GM19324 (cell line): ENCODE measurements at regions not wholly inside any gene's neighbourhood (a gene's known extent, or its start where the extent isn't known, plus 50 kb on each side); places are given as distances from the start of the nearest gene placed in this dataset.
"Not testable (repeated sequence)": the region's sequence is repeated elsewhere in the genome, so short reads cannot be mapped to it uniquely, and the experiment has no call there.

Source experiments
- ATAC-seq: cut with Tn5 transposase; IDR thresholded peaks from one replicate; pipeline ENCODE4 v1.9.1; 2021; ENCODE audit warnings: mild to moderate bottlenecking, moderate library complexity; ENCODE audit not compliant: unreplicated experiment, low FRiP score

DNA sequence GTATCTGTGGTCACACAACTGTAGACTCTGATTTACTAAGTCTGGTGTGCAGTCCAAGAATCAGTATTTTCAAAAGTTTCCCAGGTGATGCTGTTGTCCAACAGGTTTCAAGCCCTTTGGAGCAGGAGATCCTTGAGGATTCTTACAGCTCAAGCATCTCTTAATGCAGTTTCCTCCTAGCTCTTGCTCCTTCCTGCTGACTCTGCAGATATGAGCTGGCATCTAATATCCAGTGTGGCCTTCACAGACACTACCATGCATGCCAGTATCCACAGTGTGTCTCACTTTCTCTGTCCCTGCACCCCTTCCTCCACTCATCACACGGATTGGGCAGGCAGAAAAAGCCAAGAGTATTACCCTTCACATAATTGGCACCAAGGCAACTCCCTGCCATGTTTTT lies 182.2 kb upstream of the TNC start:
- ATAC-seq = no peak

DNA sequence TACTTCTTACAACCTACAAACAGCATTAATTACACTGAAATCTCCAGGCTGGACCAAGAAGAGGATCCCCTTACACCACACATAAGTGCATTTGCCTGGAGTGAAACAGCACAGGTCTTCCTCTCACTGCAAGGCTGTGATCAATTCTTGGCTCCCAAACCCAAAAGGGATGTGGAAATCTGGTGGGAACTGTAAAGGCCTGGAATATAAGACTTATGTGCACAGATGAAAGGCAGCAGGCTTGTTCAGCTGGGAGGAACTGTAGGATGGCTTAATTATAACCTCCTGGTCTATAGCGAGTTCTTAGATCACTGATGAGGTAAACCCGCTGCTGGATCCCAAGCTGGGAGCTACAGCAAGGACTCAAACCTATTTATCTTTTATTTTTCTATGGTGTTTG lies 182.9 kb upstream of the TNC start:
- no peak for ATAC-seq

DNA sequence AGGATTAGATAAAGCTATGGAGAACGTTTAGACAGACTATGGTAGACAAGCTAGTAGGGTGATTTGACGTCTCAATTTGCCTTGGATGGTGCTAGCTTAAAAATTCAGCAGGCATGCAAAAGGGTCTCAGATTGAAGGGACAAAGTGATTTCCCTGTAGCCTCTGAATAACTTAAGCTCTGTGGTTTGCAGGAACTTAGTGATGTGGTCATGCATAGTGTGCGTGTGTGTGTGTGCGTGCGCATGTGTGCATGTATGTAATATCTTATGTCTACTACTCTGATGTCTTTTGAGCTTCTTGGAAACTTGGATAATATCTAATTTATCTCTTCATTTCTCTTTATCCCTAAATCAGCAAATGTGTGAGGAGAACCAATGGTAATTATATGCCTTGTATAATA lies 183.6 kb upstream of the TNC start:
- no peak for ATAC-seq

DNA sequence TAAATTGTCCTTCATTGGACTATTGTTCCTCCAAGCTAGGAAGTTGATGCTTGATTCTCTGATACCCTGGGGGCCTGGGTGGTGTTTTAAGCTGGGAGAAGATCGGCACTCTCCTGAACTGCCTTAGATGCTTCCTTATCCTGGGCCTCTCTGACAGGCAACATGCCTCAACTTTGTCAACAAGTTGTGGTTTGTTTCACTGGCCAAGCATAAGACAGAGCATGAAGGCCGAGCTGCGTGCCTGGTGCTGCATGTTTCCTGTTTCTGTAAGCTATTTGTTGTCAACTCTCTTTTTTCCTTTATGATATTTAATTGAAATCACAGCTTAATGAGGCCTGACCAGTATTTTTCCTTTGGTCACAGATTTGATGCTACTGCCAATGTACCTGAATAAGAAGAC lies 187.6 kb upstream of the TNC start:
- no peak for ATAC-seq

DNA sequence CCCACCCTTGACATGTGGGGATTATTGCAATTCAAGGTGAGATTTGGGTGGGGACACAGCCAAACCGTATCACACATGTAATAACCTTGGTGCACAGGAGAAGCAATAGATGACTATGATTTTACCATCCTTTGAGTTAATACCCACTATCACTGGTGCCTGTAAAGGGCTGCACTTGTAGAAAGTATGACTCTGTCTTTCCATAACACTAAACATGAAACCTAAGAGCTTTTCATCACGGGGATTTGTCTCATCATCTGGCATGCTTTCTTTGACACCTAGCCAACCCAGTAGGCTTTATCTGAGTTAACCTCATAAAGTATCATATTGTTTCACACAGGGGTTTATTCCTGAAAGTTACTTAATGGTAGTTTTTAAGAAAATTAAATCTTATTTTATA lies 188.9 kb upstream of the TNC start:
- no peak for ATAC-seq

DNA sequence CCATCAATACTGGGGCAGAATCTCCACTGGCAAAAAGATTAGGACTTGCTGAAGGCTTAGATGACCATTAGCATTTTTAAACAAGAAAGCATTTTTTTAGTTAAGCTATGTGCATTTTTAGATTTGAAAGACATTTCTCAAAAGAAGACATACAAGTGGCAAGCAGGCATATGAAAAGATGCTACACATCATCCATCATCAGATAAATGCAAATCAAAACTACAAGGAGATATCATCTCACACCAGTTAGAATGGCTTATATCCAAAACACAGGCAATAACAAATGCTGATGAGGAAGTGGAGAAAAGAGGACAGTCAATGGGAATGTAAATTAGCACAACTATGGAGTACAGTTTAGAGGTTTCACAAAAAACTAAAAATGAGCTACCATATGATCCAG lies 195.6 kb upstream of the TNC start:
- no peak for ATAC-seq

DNA sequence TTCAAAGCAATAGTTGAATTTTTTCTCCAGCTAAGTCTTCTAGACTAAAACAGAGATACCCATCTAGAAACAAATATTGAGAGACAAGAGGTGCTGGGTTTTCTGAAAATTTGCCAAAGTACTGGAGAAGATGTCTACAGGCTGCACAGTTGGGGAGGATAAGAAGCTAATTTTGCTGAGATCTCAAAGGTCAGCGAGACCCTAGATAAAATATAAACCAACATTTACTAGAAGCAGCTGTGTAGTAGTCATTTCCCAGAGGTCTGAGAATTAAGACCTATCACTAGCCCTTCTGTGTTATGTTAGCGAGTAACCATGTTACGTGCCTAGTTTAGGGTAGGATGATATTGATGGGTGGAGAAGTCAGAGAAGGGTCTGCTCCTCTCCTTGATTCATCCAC lies 208.5 kb upstream of the TNC start:
- ATAC-seq = no peak

DNA sequence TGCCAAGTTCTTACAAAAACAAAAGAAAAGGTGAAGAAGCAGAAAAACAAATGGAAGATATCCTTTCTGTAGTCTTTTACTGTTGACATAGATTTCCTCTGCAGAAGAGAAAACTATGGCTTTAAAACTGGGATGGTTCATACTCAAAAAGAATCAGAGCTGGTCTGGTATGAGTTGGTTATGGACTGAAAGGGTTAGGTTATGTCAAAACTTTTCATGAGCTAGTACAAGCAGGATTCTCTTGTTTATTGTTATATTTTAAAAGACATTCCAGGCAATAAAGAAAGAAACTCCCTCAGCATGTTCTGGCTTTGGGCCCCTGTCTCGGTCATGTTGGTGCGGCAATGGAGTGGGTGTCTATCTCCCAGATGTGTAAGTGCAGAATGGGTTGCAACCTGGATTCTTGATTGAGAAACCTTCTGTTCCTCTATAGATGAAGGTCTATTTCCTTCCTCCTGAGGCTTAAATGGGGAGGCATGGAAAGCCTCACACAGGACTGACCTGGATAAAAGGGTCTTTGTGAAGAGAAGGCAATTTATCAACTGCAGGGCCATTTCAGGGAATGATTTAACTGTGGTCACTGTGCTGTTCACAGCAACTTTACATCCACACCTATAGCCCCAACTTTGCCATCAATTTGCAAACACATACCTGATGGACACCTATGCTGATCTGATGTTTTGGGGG lies 209.6 kb upstream of the TNC start:
- ATAC-seq = no peak

DNA sequence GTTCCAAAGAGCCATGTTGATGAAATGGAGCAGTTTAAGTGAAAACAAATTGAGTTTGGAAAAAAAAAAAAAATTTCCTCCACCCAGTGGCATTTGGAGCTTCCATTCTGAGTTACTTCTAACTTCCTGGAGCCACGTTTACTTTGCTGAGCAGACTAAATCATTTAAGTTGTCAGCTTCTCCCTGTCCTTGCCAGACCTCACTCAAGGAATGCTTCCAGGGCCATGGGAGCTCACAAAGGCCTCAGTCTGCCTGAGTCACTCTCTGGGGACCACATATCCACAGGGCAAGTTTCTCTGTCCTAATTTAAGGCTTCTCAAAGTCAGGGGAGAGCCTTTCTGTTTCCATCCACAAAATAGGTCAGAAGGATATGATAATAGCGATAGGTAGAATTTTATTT lies 210.3 kb upstream of the TNC start:
- no peak for ATAC-seq

DNA sequence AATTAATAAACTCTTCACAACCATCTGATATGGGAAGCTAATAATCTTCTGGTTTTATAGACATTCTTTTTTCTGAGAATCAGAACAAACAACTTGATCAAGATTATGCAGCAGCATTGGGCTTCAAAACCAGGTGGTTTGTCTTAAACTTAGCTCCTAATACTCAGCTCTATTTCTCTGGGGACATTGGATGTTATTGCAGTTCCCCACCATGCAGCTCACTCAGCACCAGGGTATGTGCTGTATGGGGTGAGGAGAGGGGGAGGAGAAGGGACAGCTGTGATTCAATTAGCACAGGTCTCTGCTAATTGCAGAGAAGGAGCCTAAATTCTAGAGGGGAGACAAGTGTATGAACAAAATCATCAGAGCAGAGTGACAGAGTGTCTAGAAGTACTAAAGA lies 210.7 kb upstream of the TNC start:
- ATAC-seq = no peak

DNA sequence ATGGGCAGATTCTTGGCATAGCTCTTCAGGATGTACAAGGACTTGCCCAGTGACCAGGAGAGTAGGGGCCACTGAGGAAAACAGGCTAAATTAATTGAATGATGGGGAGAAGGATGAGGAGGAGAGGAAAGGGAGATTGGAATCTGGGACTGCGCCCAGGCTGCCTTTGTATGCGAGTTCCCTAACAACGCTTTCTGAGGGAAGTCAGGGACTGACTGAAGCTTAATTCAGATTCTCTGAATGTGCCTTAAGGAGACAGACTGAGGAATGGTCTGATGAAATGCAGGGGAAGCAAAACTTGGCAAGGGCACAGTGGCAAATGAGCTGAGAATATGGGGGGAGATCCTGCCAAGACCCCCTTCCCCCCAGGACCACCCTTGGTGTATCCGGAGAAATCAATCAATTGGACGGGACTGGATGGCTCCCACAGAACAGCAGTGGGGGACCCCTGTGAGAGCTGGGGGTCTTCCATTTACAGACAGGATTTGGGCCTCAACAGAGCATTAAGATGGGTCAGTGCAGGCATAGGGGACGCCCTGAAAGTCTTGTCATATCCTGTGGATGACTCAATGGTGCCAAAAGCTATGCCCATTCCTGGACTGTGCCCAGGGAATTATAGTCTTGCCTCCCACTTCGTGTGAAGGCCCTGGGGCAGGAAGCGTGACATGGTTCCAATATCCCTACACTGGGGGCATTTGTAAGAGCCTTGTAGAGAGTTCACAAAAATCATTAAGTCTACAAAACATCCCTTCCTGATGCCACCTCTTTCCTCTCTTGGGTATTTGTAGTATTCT lies 215.5 kb upstream of the TNC start:
- no peak for ATAC-seq

DNA sequence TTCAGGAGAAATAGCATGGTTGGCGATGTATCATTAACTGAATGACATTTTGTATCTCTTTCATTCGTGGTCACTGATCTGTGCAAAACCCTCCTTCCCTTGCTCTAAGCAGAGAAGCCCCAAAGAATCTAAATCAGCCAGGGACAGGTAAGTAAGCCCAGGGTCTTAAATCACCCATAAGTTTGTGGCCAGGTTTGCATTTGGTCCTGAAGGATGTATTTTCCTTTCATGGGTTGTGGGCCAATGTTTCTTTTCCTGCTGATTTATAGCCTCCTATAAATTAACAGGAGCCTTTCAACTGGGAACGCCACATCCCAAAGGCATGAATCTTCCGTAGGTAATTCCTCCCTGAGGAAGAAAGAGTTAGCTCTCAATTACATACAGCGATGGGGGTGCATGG lies 217.5 kb upstream of the TNC start:
- no peak for ATAC-seq

DNA sequence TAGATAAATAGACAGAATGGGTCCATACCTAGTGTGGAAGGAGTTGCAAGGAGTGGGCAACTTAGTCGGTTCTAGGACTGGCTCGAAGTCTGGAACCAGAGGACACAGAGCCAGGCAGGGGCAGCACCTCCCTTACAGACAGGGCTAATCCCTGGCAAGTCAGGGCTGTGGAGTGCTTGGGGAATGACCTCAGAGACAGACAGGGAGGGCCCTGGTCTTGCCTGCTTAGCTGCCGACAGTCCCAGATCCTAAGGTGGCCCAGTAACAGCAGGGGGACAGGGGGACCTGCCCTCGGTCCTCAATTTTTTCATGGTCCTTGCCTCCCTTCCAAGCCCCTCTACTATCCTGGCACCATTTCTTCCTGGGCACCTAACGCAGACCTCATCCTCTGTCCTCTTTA lies 222.4 kb upstream of the TNC start:
- no peak for ATAC-seq

DNA sequence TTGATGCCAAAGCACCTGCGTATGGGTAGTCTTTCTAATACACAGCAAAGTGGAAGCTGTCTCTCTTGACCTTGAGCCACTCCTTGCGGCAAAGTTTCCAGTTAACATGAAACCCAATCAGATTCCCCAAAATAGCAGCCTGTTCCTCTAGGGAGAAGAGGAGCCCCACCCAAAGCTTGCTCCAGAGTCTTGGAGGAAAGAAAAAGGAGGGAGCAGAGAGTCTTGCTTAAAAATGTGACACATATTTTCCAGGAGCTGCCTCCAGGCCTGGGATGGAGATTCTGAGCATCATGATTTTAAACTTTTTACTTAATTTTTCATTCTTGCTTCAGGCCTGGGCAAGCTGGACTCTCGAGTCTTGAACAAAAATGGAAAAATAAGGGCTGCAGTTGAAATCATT lies 223.5 kb upstream of the TNC start:
- no peak for ATAC-seq

DNA sequence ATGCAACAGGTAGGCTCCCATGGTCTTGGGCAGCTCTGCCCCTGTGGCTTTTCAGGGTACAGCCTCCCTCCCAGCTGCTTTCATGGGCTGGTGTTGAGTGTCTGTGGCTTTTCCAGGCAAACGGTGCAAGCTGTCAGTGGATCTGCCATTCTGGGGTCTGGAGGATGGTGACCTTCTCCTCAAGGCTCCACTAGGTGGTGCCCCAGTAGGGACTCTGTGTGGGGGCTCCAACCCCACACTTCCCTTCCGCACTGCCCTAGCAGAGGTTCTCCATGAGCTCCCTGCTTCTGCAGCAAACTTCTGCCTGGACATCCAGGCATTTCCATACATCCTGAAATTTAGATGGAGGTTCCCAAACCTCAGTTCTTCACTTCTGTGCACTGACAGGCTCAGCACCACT lies 229.8 kb upstream of the TNC start:
- not testable (repeated sequence) for ATAC-seq

DNA sequence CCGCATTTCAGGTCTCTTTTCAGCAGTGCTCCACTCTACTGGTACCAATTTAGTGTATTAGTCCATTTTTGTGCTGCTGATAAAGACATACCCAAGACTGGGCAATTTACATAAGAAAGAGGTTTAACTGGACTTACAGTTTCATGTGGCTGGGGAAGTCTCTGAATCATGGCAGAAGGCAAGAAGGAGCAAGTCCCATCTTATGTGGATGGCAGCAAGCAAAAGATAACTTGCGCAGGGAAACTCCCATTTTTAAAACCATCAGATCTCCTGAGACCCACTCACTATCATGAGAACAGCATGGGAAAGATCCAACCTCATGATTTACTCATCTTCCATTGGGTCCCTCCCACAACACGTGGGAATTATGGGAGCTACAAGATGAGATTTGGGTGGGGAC lies 231.0 kb upstream of the TNC start:
- ATAC-seq = not testable (repeated sequence)

DNA sequence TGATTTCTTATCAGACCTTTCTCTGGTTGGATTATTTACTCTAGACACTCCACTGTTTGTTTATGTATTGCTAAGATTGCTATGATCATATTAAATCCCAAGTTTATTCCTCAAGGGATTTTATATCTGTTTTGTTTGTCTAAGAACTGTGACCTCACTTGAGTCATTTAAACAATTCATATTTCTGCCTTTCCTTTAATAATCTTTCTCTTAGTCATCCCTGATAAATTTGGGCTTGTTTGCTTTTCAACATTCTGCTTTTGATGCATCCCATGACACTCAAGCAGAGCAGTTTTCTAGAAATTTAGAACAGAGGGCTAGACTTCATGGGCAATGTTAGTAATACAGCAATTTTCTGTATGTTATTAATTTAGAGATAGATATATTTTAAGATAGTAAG lies 231.6 kb upstream of the TNC start:
- ATAC-seq = no peak

DNA sequence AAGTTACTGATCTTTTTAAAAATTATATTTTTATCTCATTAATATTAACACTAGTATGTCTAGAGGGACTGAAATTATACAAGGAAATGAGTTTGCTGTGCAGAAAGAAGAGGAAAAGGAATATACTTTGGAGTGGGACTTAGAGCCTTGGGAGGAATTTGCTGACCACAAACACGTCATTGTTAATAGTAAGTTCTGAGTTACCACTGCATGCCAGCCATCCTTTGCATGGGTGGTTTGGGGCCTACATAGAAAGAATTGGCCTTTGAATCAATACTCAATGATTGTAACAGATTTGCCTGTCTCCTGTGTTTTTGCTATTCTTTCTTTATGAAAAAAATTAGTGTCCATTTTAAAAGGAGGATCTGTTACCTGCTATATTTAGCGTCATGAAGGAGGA lies 232.6 kb upstream of the TNC start:
- ATAC-seq = no peak

DNA sequence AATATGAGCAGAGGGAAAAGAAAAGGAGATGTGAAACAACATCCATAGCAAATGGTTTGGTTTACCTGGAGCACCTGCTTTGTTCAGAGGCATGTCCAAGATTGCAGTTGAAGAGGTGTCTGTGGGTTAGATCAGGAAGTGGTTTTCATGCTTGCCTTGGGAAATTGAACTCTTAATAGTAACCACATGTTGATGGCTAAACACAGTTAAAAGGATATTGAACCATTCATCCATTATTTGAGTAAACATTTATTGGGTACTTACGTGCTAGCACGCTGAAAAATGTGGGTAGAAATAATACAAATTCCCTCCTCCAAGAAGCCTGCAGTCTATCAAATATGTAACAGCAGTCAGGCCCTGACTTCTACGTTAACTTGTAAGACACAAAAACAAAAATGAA lies 235.7 kb upstream of the TNC start:
- ATAC-seq = no peak

DNA sequence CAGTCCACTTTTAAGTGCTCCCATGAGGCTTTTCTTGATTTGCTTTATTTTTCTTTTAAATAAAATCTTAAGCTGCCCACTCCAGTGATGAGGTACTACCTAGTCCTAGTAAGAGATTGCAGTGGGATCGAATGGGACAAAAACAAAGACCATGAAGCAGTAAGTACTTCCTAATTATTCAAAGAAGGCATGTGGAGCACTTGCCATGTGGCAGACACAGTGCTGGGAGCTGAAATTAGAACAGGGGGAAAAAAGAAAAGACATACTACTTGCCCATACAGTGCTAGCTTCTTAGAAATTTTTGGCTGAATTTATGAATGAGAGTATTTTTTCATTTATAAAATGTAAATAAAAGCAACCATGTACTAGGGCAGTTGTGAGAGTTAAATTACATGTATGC lies 239.9 kb upstream of the TNC start:
- no peak for ATAC-seq

DNA sequence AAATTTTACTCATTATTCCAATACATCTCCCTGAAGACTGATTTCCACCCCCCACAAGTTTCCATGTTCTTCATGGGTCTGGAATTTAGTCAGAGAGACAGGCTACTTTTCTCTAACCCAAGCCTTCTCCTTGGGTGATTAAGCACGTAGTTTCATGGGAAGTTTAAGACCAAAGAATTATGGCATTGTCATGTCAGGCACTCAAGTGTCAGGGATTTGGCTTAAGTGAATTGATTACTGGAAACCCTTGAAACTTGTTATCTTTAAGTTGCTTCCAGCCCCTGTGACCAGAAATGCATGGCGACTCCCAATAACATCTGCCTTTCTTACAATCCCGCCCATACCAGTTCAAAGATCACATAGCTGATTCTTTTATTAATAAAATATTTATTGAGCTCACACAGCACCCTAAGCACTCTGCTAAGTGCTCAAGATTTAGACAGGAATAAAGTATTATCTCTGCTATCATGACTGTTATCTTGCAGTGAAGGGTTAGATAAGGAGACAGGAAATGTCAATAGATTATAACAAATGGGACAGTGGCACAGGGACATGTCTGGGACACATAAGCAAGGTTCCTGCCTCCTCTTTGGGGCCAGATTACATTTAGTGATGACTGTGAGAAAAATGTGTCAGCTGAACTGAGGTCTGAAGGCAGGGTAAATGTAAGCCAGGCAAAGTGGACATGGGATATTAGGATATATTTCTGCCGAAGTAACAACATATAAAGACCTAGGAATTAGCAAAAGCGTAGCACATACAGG lies 241.2 kb upstream of the TNC start:
- ATAC-seq = no peak

DNA sequence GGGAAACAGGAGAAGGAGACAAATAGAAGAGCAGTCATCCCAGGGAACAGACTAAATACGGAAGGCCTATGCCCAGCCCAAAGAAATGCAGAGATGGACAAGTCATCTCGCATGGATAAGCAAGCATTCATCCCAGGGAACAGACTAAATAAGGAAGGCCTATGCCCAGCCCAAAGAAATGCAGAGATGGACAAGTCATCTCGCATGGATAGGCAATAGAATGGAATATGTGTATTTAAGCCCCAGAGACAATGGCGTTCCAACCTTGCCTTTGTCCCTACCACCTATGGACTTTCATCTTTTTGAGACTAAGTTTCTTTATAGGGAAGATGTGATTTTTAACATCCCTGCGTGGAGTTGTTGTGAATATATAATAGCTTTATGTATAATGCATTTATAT lies 242.2 kb upstream of the TNC start:
- no peak for ATAC-seq
